ENCODE measurements at regions not wholly inside any gene's neighbourhood (a gene's known extent, or its start where the extent isn't known, plus 50 kb on each side); places are given as distances from the start of the nearest gene placed in this dataset.

DNA sequence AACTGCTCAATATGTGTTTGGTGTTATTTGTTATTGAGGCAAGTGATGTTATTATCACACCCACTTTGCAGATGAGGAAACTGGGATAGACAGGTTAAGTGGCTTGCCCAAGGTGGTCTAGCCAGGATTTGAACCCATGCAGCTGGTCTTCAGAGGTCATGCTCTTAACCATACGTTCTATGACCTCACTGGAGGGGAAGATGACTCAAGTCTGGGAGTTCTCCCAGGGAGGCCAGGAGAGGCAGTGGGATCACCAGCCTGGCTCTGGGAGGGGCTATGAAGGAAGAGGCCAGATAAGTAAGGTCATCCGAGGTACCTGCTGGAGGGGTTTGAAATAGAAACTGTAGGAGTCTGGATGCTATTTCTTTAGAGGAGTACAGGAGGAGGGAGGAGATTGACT is 95.3 kb downstream of the NAV1 start:
- intact Hi-C loops (cut with DNase I), result no loop called here
- peaks cover 0 to 16% of the 10 kb centered on the region in 2 donors for H3K4me1 ChIP-seq
- TF ChIP-seq, protein P1, sequence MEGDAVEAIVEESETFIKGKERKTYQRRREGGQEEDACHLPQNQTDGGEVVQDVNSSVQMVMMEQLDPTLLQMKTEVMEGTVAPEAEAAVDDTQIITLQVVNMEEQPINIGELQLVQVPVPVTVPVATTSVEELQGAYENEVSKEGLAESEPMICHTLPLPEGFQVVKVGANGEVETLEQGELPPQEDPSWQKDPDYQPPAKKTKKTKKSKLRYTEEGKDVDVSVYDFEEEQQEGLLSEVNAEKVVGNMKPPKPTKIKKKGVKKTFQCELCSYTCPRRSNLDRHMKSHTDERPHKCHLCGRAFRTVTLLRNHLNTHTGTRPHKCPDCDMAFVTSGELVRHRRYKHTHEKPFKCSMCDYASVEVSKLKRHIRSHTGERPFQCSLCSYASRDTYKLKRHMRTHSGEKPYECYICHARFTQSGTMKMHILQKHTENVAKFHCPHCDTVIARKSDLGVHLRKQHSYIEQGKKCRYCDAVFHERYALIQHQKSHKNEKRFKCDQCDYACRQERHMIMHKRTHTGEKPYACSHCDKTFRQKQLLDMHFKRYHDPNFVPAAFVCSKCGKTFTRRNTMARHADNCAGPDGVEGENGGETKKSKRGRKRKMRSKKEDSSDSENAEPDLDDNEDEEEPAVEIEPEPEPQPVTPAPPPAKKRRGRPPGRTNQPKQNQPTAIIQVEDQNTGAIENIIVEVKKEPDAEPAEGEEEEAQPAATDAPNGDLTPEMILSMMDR (IDR thresholded peaks at IDR 0.05), result no peak
- H3K4me3 ChIP-seq, result no peak overlapping the region
- DNase-seq (no peak), ATAC-seq (no peak)
- no peaks in the 10 kb centered on the region for H3K27me3 ChIP-seq
- peaks cover 0 to 2% of the 10 kb centered on the region in 2 donors for H3K36me3 ChIP-seq
- no peak overlapping the region for H3K27ac ChIP-seq
- no peaks in the 10 kb centered on the region for H3K9me3 ChIP-seq

DNA sequence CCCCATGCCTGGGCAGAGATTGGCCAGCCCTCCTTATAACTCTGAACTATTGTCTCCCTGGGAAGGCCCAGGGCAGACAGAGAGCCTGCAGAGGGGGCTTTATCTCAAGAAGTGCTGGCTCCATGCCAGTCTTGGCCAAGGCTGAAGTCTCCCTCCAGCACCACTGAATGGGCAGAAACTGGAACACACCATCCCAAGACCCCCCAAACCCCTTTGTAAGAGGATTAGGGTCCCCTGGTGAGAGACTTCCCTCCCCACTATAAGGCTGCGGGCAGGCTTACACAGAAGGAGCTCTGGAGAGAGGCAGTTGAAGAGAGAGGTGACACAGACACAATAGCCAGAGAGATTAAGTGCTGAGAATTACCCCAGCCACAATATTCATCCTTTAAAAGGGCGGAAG is 97.2 kb downstream of the NAV1 start:
- DNase-seq, result no peak
- ATAC-seq, result no peak
- H3K4me1 ChIP-seq, result peaks cover 0 to 12% of the 10 kb centered on the region in 2 donors
- H3K27ac ChIP-seq, result no peak overlapping the region
- no peaks in the 10 kb centered on the region for H3K9me3 ChIP-seq
- TF ChIP-seq, protein P1 (IDR thresholded peaks at IDR 0.05), result no peak
- no peaks in the 10 kb centered on the region for H3K36me3 ChIP-seq
- intact Hi-C loops (cut with DNase I), result no loop called here
- H3K4me3 ChIP-seq, result no peak overlapping the region
- no peaks in the 10 kb centered on the region for H3K27me3 ChIP-seq

DNA sequence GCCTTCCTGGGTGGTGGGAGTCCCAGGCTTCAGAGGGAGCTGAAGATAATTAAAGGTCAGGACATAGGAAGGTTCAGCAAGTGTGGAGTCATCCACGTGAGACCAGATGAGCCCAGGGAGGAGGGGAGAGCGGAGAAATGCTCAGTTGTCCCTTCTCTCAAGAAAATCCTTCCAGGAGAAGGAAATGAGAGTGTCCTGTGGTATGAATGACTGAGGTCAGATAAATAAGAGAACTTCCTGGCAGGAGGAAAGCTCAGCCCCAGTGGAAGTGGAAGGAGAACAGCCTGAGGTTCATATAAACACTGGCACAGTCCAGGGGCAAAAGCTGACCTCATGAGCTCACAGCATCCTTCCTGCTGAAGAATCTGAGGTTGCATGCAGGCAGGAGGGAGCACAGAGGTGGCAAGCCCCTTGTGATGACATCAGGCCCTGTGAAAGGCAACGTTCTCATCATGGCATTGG is 97.6 kb downstream of the NAV1 start:
- no peak overlapping the region for H3K27ac ChIP-seq
- peaks cover 0 to 12% of the 10 kb centered on the region in 2 donors for H3K4me1 ChIP-seq
- ATAC-seq (no peak), DNase-seq (no peak)
- H3K9me3 ChIP-seq, result no peaks in the 10 kb centered on the region
- TF ChIP-seq, protein P1 (IDR thresholded peaks at IDR 0.05), result no peak
- no peaks in the 10 kb centered on the region for H3K36me3 ChIP-seq
- no peak overlapping the region for H3K4me3 ChIP-seq
- intact Hi-C loops (cut with DNase I), result no loop called here
- H3K27me3 ChIP-seq, result no peaks in the 10 kb centered on the region

DNA sequence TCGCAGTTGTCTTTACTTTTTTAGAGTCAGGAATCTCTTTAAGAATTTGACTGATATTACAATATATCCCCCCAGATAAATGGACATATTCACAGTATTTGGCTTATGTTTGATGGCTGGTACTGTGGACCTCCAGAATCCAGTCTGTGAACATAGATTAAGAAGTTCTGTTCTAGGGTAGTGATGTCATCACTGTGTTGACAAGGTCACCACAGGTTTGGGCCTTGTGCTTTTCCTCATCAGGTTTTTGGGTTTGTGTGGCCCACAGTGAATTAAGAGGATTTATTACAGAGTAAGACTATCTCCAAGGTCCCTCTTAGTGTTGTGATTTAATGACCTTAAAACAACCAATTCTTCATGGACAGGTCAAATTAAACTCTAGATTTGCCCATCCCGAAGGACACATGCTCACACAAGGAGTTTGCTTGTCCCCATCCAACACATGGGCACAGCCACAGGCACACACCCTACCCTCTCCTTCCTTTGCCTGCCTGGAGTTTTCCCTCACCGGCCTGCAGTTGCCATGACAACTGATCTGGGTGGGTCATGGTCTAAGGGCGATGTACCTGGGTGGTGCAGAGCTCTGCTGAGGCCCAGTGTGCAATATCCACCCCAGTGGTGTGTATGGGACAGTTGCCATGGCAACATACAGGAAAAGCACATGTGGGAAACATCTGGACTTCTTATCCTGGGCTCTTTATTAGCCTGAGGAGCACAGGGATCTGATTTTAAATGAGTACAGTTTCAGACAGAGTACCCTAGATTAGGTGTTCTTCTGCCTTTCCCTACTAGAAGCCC is 98.6 kb downstream of the NAV1 start:
- no peaks in the 10 kb centered on the region for H3K27me3 ChIP-seq
- ATAC-seq, result no peak
- DNase-seq, result peak in 1 of 4 donors; percentile 44

DNA sequence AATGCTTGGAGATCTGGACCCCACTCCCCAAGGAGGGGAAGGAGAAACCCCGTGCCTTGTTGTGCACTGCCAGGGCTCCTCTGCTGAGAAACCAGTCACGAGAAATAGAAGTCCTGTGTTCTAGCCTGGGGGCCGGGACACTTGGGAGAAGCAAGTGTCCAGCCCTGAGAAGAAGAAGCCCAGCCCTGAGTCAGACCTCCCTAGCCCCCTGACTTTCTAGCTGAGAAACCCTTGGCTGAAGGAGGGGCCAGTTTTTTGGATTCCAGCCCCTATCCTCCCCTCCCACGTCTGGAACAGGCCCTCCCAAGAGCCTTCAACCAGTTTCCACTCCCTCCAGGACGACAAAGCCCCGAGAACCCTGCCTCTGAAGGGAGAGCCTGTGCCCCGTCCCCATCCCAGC is 100.5 kb downstream of the NAV1 start:
- no peaks in the 10 kb centered on the region for H3K36me3 ChIP-seq
- intact Hi-C loops (cut with DNase I), result no loop called here
- no peak overlapping the region for H3K27ac ChIP-seq
- H3K4me1 ChIP-seq, result peaks cover 0 to 9% of the 10 kb centered on the region in 2 donors
- ATAC-seq (peak; percentile 10), DNase-seq (no peak)
- TF ChIP-seq, protein P1 (IDR thresholded peaks at IDR 0.05), result no peak
- no peaks in the 10 kb centered on the region for H3K9me3 ChIP-seq
- no peaks in the 10 kb centered on the region for H3K27me3 ChIP-seq
- no peak overlapping the region for H3K4me3 ChIP-seq

More for the DNA sequence above, 98.6 kb downstream of the NAV1 start:
- TF ChIP-seq, protein P1 (IDR thresholded peaks at IDR 0.05), result no peak
- Histone ChIP-seq H3K36me3 (no peaks in the 10 kb centered on the region), H3K4me1 (peaks cover 0 to 12% of the 10 kb centered on the region in 2 donors), H3K4me3 (no peak overlapping the region), H3K9me3 (no peaks in the 10 kb centered on the region), H3K27ac (no peak overlapping the region)
- intact Hi-C loops (cut with DNase I), result no loop called here

Measured in left lung (tissue), 4 donors.